NB4 (cell line): ENCODE measurements at regions not wholly inside any gene's neighbourhood (a gene's known extent, or its start where the extent isn't known, plus 50 kb on each side); places are given as distances from the start of the nearest gene placed in this dataset.

Experiments used
- MYC ChIP-seq: IDR thresholded peaks from 2 replicates; pipeline ENCODE4 v1.6.1; 2011; ENCODE audit warnings: low read depth, low read length
- POLR2A ChIP-seq: IDR thresholded peaks from 2 replicates; pipeline ENCODE4 v1.6.1; 2011; ENCODE audit warnings: mild to moderate bottlenecking; ENCODE audit not compliant: insufficient read length; ENCODE audit errors: extremely low read depth
- TF ChIP-seq, protein P1 (sequence below): IDR thresholded peaks from one replicate; pipeline ENCODE4 v1.5.1; 2012; ENCODE audit warnings: low read depth, low read length
- TF ChIP-seq, protein P2 (sequence below): IDR thresholded peaks from 2 replicates; pipeline ENCODE4 v1.6.1; 2011; ENCODE audit warnings: low read depth, low read length

DNA sequence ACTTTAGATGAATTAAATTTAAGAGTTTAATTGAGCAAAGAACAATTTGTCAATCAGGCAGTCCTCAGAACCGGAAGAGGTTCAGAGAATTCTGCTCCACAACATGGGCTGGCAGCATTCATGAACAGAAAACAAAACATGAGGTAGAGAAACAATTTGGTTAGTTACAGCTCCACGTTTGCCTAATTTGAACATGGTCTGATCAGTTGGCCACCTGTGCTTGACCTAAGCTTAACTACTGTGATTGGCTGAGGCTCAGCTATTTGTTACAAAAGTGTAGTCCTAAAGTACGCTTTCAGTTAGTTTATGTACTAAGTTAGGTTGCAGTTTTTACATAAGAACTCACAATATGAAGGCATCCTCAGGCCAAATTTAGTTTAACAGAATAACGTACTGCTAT, 258.6 kb downstream of the ADAM29 start:
- TF ChIP-seq, protein P1, sequence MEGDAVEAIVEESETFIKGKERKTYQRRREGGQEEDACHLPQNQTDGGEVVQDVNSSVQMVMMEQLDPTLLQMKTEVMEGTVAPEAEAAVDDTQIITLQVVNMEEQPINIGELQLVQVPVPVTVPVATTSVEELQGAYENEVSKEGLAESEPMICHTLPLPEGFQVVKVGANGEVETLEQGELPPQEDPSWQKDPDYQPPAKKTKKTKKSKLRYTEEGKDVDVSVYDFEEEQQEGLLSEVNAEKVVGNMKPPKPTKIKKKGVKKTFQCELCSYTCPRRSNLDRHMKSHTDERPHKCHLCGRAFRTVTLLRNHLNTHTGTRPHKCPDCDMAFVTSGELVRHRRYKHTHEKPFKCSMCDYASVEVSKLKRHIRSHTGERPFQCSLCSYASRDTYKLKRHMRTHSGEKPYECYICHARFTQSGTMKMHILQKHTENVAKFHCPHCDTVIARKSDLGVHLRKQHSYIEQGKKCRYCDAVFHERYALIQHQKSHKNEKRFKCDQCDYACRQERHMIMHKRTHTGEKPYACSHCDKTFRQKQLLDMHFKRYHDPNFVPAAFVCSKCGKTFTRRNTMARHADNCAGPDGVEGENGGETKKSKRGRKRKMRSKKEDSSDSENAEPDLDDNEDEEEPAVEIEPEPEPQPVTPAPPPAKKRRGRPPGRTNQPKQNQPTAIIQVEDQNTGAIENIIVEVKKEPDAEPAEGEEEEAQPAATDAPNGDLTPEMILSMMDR = no peak
- no peak for TF ChIP-seq POLR2A
- TF ChIP-seq MYC = no peak
- TF ChIP-seq, protein P2, sequence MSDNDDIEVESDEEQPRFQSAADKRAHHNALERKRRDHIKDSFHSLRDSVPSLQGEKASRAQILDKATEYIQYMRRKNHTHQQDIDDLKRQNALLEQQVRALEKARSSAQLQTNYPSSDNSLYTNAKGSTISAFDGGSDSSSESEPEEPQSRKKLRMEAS = no peak
